ENCODE measurements at regions not wholly inside any gene's neighbourhood (a gene's known extent, or its start where the extent isn't known, plus 50 kb on each side); places are given as distances from the start of the nearest gene placed in this dataset.
"Not testable (repeated sequence)": the region's sequence is repeated elsewhere in the genome, so short reads cannot be mapped to it uniquely, and the experiment has no call there.

DNA sequence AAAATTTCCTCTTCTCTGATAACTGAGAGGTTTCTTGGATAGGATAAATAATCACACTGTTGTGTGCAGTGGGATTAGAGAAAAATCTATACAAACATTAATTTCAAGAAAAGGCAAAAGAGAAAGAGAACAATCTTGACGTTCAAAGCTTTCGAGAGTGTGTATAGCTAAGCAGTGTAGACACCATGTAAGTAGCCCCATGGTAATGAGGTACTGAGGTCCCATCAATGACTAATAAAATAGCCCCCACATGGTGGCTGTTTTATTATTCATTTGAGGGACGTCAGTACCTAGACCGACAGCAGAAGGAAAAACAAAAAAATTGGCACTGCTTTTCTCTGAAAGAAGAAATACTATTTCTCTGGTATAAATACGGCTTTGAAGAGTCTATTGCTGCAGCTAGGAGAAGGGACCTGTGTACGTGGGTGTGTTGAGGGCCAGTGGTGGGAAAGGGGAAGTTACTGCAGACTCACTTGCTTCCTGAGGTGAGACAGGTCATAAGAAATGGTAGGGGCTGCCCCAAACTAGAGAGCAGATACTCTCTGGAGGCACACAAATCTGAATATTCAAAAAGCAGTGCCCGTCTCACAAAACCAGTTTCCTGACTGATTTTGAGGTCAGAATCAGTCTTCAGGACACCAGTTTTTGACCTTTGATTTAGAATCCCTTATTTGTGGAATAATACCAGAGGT is 339.8 kb downstream of the EMP1 start:
- Histone ChIP-seq H3K36me3 (ENCODE audit: insufficient read depth) (no peaks in the 10 kb centered on the region), H3K27me3 (ENCODE audit: insufficient read depth, low read depth) (no peaks in the 10 kb centered on the region), H3K4me2 (no peak overlapping the region), H3K27ac (no peak overlapping the region), H2AFZ (ENCODE audit: low read depth) (no peak overlapping the region), H4K20me1 (ENCODE audit: insufficient read depth) (no peaks in the 10 kb centered on the region), H3K4me1 (ENCODE audit: low read depth, poor library complexity, severe bottlenecking) (no peaks in the 10 kb centered on the region), H3K4me3 (IDR thresholded peaks at IDR 0.05; ENCODE audit: insufficient read depth, low read depth, low read length) (no peak overlapping the region), H3K9ac (no peak overlapping the region), H3K79me2 (ENCODE audit: insufficient read depth, low read depth) (no peaks in the 10 kb centered on the region)
- TF ChIP-seq, protein P1, sequence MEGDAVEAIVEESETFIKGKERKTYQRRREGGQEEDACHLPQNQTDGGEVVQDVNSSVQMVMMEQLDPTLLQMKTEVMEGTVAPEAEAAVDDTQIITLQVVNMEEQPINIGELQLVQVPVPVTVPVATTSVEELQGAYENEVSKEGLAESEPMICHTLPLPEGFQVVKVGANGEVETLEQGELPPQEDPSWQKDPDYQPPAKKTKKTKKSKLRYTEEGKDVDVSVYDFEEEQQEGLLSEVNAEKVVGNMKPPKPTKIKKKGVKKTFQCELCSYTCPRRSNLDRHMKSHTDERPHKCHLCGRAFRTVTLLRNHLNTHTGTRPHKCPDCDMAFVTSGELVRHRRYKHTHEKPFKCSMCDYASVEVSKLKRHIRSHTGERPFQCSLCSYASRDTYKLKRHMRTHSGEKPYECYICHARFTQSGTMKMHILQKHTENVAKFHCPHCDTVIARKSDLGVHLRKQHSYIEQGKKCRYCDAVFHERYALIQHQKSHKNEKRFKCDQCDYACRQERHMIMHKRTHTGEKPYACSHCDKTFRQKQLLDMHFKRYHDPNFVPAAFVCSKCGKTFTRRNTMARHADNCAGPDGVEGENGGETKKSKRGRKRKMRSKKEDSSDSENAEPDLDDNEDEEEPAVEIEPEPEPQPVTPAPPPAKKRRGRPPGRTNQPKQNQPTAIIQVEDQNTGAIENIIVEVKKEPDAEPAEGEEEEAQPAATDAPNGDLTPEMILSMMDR (conservative IDR thresholded peaks at IDR 0.05; ENCODE audit: low read depth, low read length) = no peak

DNA sequence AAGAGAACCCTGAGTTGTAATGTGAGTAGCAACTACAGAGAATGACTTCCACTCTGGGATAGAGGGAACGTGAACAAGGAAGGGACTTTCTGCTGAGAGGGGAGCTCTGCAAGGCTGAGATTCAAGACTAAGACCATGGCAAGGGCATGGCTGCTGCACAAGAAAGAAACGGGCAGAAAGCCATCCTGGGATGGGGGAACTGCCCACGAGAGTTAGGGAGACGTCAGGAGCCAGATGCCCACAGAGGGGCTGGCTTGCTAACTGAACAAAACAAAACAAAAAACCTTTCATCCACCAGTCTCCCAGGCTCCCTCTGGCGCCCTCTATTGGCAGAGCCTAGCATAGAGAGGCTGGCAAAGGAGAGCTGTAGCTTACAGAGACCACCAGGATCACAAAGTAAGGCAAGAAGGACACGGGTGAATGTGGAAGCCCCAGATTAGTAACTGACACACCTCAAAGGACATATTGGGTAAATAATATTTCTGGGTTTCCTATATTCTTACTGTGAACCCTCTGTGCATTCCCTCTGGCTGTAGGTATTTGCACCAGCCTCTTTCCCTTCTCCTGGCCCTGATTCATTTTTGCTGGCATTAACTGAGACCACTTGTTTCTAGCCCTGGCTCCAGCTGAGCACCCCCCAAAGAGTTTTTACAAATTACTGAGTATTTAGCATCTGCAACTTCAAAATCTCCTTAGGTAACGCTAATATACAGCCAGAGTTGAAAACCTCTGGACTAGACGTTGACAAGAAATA is 338.3 kb downstream of the EMP1 start:
- Histone ChIP-seq H3K9ac (no peak overlapping the region), H3K4me2 (no peak overlapping the region), H2AFZ (ENCODE audit: low read depth) (no peak overlapping the region), H3K36me3 (ENCODE audit: insufficient read depth) (no peaks in the 10 kb centered on the region), H4K20me1 (ENCODE audit: insufficient read depth) (no peaks in the 10 kb centered on the region), H3K4me1 (ENCODE audit: low read depth, poor library complexity, severe bottlenecking) (no peaks in the 10 kb centered on the region), H3K27ac (no peak overlapping the region), H3K79me2 (ENCODE audit: insufficient read depth, low read depth) (no peaks in the 10 kb centered on the region), H3K27me3 (ENCODE audit: insufficient read depth, low read depth) (no peaks in the 10 kb centered on the region), H3K4me3 (IDR thresholded peaks at IDR 0.05; ENCODE audit: insufficient read depth, low read depth, low read length) (no peak overlapping the region)
- TF ChIP-seq, protein P1 (conservative IDR thresholded peaks at IDR 0.05; ENCODE audit: low read depth, low read length) = peak; percentile 81

DNA sequence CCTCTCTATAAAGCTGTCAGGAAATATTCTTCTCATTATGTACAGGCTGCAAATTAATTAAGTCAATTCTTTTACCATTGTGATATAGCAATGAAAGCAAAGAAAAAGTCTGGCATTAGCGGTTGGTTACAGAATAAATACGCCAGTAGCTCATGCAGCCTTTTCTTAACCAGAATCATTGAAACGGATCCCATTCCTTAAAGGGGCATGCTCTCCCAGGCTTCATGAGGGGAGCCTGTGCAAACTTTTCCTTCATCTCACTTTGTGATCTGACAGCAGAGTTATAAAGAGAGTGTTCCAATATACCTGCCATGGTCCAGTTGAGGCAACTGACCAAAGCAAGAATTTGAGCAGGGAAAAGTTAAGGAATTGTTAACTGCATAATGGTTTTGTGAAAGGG is 337.7 kb downstream of the EMP1 start:
- TF ChIP-seq, protein P1 (conservative IDR thresholded peaks at IDR 0.05; ENCODE audit: low read depth, low read length) = no peak
- H4K20me1 ChIP-seq (ENCODE audit: insufficient read depth) = no peaks in the 10 kb centered on the region
- H3K4me1 ChIP-seq (ENCODE audit: low read depth, poor library complexity, severe bottlenecking) = no peaks in the 10 kb centered on the region
- no peak overlapping the region for H2AFZ ChIP-seq (ENCODE audit: low read depth)
- no peaks in the 10 kb centered on the region for H3K27me3 ChIP-seq (ENCODE audit: insufficient read depth, low read depth)
- H3K79me2 ChIP-seq (ENCODE audit: insufficient read depth, low read depth) = no peaks in the 10 kb centered on the region
- H3K27ac ChIP-seq = no peak overlapping the region
- H3K4me3 ChIP-seq (IDR thresholded peaks at IDR 0.05; ENCODE audit: insufficient read depth, low read depth, low read length) = no peak overlapping the region
- H3K4me2 ChIP-seq = no peak overlapping the region
- no peak overlapping the region for H3K9ac ChIP-seq
- H3K36me3 ChIP-seq (ENCODE audit: insufficient read depth) = no peaks in the 10 kb centered on the region

DNA sequence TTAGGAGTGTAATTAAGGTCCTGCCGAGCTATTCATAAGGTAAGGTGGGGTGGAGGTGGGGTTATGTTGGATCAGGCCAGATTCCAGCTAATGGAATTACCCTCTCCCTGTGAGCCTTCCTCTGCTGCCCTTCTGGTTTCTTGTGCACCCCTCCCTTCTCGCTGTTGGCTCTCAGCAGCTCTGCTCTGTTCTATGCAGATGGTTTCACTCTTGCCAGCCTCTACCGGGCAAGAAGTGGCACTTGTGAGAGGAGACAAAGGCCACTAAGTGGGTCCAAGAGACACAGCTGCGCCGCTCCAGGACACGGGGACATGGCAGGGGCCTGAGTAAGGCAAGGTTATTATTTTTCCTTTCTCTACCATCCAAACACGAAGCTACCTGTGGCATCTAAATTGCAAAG is 334.4 kb downstream of the EMP1 start:
- TF ChIP-seq, protein P1 (conservative IDR thresholded peaks at IDR 0.05; ENCODE audit: low read depth, low read length) = no peak
- no peaks in the 10 kb centered on the region for H3K36me3 ChIP-seq (ENCODE audit: insufficient read depth)
- H4K20me1 ChIP-seq (ENCODE audit: insufficient read depth) = no peaks in the 10 kb centered on the region
- no peaks in the 10 kb centered on the region for H3K27me3 ChIP-seq (ENCODE audit: insufficient read depth, low read depth)
- H3K27ac ChIP-seq = no peak overlapping the region
- H3K79me2 ChIP-seq (ENCODE audit: insufficient read depth, low read depth) = no peaks in the 10 kb centered on the region
- no peak overlapping the region for H2AFZ ChIP-seq (ENCODE audit: low read depth)
- H3K9ac ChIP-seq = no peak overlapping the region
- no peak overlapping the region for H3K4me3 ChIP-seq (IDR thresholded peaks at IDR 0.05; ENCODE audit: insufficient read depth, low read depth, low read length)
- H3K4me1 ChIP-seq (ENCODE audit: low read depth, poor library complexity, severe bottlenecking) = no peaks in the 10 kb centered on the region
- H3K4me2 ChIP-seq = no peak overlapping the region

DNA sequence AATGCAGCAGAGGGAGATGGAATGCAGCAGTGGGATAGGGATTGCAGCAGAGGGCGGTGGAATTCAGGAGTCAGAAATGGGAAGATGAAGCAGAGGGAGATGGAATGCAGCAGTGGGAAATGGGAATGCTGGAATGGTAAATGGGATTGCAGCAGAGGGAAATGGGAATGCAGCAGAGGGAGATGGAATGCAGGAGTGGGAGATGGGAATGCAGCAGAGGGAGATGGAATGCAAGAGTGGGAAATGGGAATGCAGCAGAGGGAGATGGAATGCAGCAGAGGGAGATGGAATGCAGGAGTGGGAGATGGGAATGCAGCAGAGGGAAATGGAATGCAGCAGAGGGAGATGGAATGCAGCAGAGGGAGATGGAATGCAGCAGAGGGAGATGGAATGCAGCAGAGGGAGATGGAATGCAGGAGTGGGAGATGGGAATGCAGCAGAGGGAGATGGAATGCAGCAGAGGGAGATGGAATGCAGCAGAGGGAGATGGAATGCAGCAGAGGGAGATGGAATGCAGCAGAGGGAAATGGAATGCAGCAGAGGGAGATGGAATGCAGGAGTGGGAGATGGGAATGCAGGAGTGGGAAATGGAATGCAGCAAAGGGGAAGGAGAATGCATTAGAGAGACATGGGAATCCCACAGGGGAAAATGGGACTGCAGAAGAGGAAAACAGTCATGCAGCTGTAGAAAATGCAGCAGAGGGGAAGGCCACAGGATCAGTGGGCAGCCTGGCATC is 329.8 kb downstream of the EMP1 start:
- not testable (repeated sequence) for H3K4me1 ChIP-seq (ENCODE audit: low read depth, poor library complexity, severe bottlenecking); H3K4me3 ChIP-seq (IDR thresholded peaks at IDR 0.05; ENCODE audit: insufficient read depth, low read depth, low read length); H4K20me1 ChIP-seq (ENCODE audit: insufficient read depth); H3K9ac ChIP-seq; H3K36me3 ChIP-seq (ENCODE audit: insufficient read depth); H3K79me2 ChIP-seq (ENCODE audit: insufficient read depth, low read depth); H3K4me2 ChIP-seq; H2AFZ ChIP-seq (ENCODE audit: low read depth); H3K27ac ChIP-seq; H3K27me3 ChIP-seq (ENCODE audit: insufficient read depth, low read depth)
